ENCODE measurements at regions not wholly inside any gene's neighbourhood (a gene's known extent, or its start where the extent isn't known, plus 50 kb on each side); places are given as distances from the start of the nearest gene placed in this dataset.
A peak's percentile ranks its signal among the peaks of the same experiment; 100 is the strongest.
"Not testable (repeated sequence)": the region's sequence is repeated elsewhere in the genome, so short reads cannot be mapped to it uniquely, and the experiment has no call there.

GRCh38 chr17:51387582-51387981, 127.2 kb downstream of the UTP18 start:
- no peak for DNase-seq (ENCODE audit: low read depth in 3 of 3, low spot score in 1 of 3)

- no peak for DNase-seq (ENCODE audit: low read depth in 3 of 3, low spot score in 1 of 3)
Measured at GRCh38 chr17:51387986-51388385, 127.6 kb downstream of the UTP18 start.

- DNase-seq (ENCODE audit: low read depth in 3 of 3, low spot score in 1 of 3): no peak
Measured at GRCh38 chr17:51389875-51390274, 129.5 kb downstream of the UTP18 start.

- no peak for DNase-seq (ENCODE audit: low read depth in 3 of 3, low spot score in 1 of 3)
Measured at GRCh38 chr17:51391982-51392654, 131.8 kb downstream of the UTP18 start.

- no peak for DNase-seq (ENCODE audit: low read depth in 3 of 3, low spot score in 1 of 3)
Measured at GRCh38 chr17:51395621-51396020, 135.3 kb downstream of the UTP18 start.

- no peak for DNase-seq (ENCODE audit: low read depth in 3 of 3, low spot score in 1 of 3)
Measured at GRCh38 chr17:51397361-51398127, 137.2 kb downstream of the UTP18 start.

- no peak for DNase-seq (ENCODE audit: low read depth in 3 of 3, low spot score in 1 of 3)
Measured at GRCh38 chr17:51398128-51398525, 137.8 kb downstream of the UTP18 start.

GRCh38 chr17:51398687-51399086, 138.3 kb downstream of the UTP18 start:
- no peak for DNase-seq (ENCODE audit: low read depth in 3 of 3, low spot score in 1 of 3)

- no peak for DNase-seq (ENCODE audit: low read depth in 3 of 3, low spot score in 1 of 3)
Measured at GRCh38 chr17:51401279-51401678, 140.9 kb downstream of the UTP18 start.

- no peak for DNase-seq (ENCODE audit: low read depth in 3 of 3, low spot score in 1 of 3)
Measured at GRCh38 chr17:51402899-51403298, 142.6 kb downstream of the UTP18 start.

- DNase-seq (ENCODE audit: low read depth in 3 of 3, low spot score in 1 of 3): no peak
Measured at GRCh38 chr17:51407576-51407975, 147.2 kb downstream of the UTP18 start.

- no peak for DNase-seq (ENCODE audit: low read depth in 3 of 3, low spot score in 1 of 3)
Measured at GRCh38 chr17:51419476-51419875, 159.1 kb downstream of the UTP18 start.

GRCh38 chr17:51421525-51421924, 161.2 kb downstream of the UTP18 start:
- DNase-seq (ENCODE audit: low read depth in 3 of 3, low spot score in 1 of 3): no peak

- no peak for DNase-seq (ENCODE audit: low read depth in 3 of 3, low spot score in 1 of 3)
Measured at GRCh38 chr17:51422634-51423033, 162.3 kb downstream of the UTP18 start.

GRCh38 chr17:51423421-51424160, 163.2 kb downstream of the UTP18 start:
- DNase-seq (ENCODE audit: low read depth in 3 of 3, low spot score in 1 of 3): no peak

- DNase-seq (ENCODE audit: low read depth in 3 of 3, low spot score in 1 of 3): no peak
Measured at GRCh38 chr17:51425773-51426172, 165.4 kb downstream of the UTP18 start.

- no peak for DNase-seq (ENCODE audit: low read depth in 3 of 3, low spot score in 1 of 3)
Measured at GRCh38 chr17:51427323-51427811, 167.0 kb downstream of the UTP18 start.

GRCh38 chr17:51427856-51428255, 167.5 kb downstream of the UTP18 start:
- peak; percentile 37 to 62 (median 51) for DNase-seq (ENCODE audit: low read depth in 3 of 3, low spot score in 1 of 3)

GRCh38 chr17:51428668-51429495, 168.5 kb downstream of the UTP18 start:
- DNase-seq (ENCODE audit: low read depth in 3 of 3, low spot score in 1 of 3): no peak

- not testable (repeated sequence) for DNase-seq (ENCODE audit: low read depth in 3 of 3, low spot score in 1 of 3)
Measured at GRCh38 chr17:51429938-51430337, 169.6 kb downstream of the UTP18 start.

- no peak for DNase-seq (ENCODE audit: low read depth in 3 of 3, low spot score in 1 of 3)
Measured at GRCh38 chr17:51430591-51430990, 170.2 kb downstream of the UTP18 start.

All from stimulated activated CD4-positive, alpha-beta T cell treated with anti-CD3 and anti-CD28 coated beads, TNF-alpha, amount 100 ng/mL, for 1 hour (primary cell).